Mesendoderm (in vitro differentiated cells): ENCODE measurements at regions not wholly inside any gene's neighbourhood (a gene's known extent, or its start where the extent isn't known, plus 50 kb on each side); places are given as distances from the start of the nearest gene placed in this dataset.
A peak's percentile ranks its signal among the peaks of the same experiment; 100 is the strongest.

Source experiments
- DNase-seq: peaks from one replicate; pipeline ENCODE4 v3.0.0; 2013
- H2AK5ac ChIP-seq: 2 replicates; pipeline ENCODE4 v1.6.1; 2013; ENCODE audit warnings: low read length, inconsistent platforms
- H2BK120ac ChIP-seq: 2 replicates; pipeline ENCODE4 v1.6.1; 2013; ENCODE audit warnings: low read depth, mild to moderate bottlenecking, low read length, moderate library complexity, mixed read lengths
- H2BK15ac ChIP-seq: replicated peaks from 2 replicates; pipeline ENCODE4 v1.6.1; 2013; ENCODE audit warnings: low read depth, mild to moderate bottlenecking, moderate library complexity
- H2BK5ac ChIP-seq: 2 replicates; pipeline ENCODE4 v1.6.1; 2013; ENCODE audit warnings: low read length, inconsistent platforms
- H3K18ac ChIP-seq: 2 replicates; pipeline ENCODE4 v1.6.1; 2013; ENCODE audit warnings: mild to moderate bottlenecking, low read length, mixed read lengths
- H3K23ac ChIP-seq: one replicate; pipeline ENCODE4 v1.6.1; 2013; ENCODE audit warnings: low read length
- H3K27ac ChIP-seq: 2 replicates; pipeline ENCODE4 v1.5.1; 2013; ENCODE audit warnings: low read depth, mild to moderate bottlenecking, inconsistent platforms, low read length, moderate library complexity
- H3K27me3 ChIP-seq: 2 replicates; pipeline ENCODE4 v1.6.1; 2013; ENCODE audit warnings: low read length, control low read depth, mild to moderate bottlenecking, inconsistent platforms; ENCODE audit not compliant: insufficient read depth, poor library complexity
- H3K36me3 ChIP-seq: 2 replicates; pipeline ENCODE4 v1.6.1; 2013; ENCODE audit warnings: low read length, inconsistent platforms; ENCODE audit not compliant: control insufficient read depth, insufficient read depth
- H3K4ac ChIP-seq: one replicate; pipeline ENCODE4 v1.6.1; 2013; ENCODE audit warnings: low read depth, mild to moderate bottlenecking, low read length, moderate library complexity
- H3K4me1 ChIP-seq: 2 replicates; pipeline ENCODE4 v1.6.1; 2013; ENCODE audit warnings: low read depth, low read length, inconsistent platforms; ENCODE audit not compliant: control insufficient read depth
- H3K4me2 ChIP-seq: 2 replicates; pipeline ENCODE4 v1.6.1; 2013; ENCODE audit warnings: low read length
- H3K4me3 ChIP-seq: 2 replicates; pipeline ENCODE4 v1.5.1; 2013; ENCODE audit warnings: mild to moderate bottlenecking, low read length
- H3K56ac ChIP-seq: one replicate; pipeline ENCODE4 v1.6.1; 2013; ENCODE audit warnings: low read length
- H3K79me1 ChIP-seq: 2 replicates; pipeline ENCODE4 v1.6.1; 2013; ENCODE audit warnings: low read length, inconsistent platforms
- H3K79me2 ChIP-seq: 2 replicates; pipeline ENCODE4 v1.6.1; 2013; ENCODE audit warnings: mild to moderate bottlenecking, low read length; ENCODE audit not compliant: control insufficient read depth, insufficient read depth
- H3K9ac ChIP-seq: 2 replicates; pipeline ENCODE4 v1.6.1; 2013; ENCODE audit warnings: low read length, inconsistent platforms
- H4K5ac ChIP-seq: one replicate; pipeline ENCODE4 v1.6.1; 2013; ENCODE audit warnings: low read length
- H4K8ac ChIP-seq: one replicate; pipeline ENCODE4 v1.6.1; 2013; ENCODE audit warnings: low read depth, mild to moderate bottlenecking, control low read depth, low read length, moderate library complexity
- WGBS: extraction: QIAGEN DNeasy Blood & Tissue Kit; methylation state at CpG from one replicate; pipeline ENCODE4 v1.1.7; 2013; ENCODE audit warnings: low lambda C conversion rate, missing lambda C conversion rate; ENCODE audit not compliant: insufficient coverage; ENCODE audit errors: extremely low coverage; 5-methylcytosine and 5-hydroxymethylcytosine counted together

- DNase-seq = peak; percentile 63
- Histone ChIP-seq H3K4me3 (no peak overlapping the region), H2BK5ac (no peak overlapping the region), H3K36me3 (no peaks in the 10 kb centered on the region), H3K27ac (no peak overlapping the region), H3K4ac (peak overlapping the region; percentile 71), H3K79me1 (no peaks in the 10 kb centered on the region), H2AK5ac (no peak overlapping the region), H4K8ac (no peak overlapping the region), H3K18ac (no peak overlapping the region), H3K9ac (no peak overlapping the region), H4K5ac (no peak overlapping the region), H3K23ac (no peak overlapping the region), H3K27me3 (no peaks in the 10 kb centered on the region), H3K79me2 (no peaks in the 10 kb centered on the region), H2BK120ac (no peak overlapping the region), H3K4me1 (no peaks in the 10 kb centered on the region), H2BK15ac (no peak overlapping the region), H3K4me2 (no peak overlapping the region), H3K56ac (no peak overlapping the region)
- WGBS = no CpG with 5 or more reads among the region's 4 CpGs
Measured at GRCh38 chr12:115468087-115468510, 784.1 kb upstream of the TBX3 start.

- H3K27ac ChIP-seq = no peak overlapping the region
- H3K36me3 ChIP-seq = no peaks in the 10 kb centered on the region
- no CpG with 5 or more reads among the region's 2 CpGs for WGBS
- H3K4me1 ChIP-seq = no peaks in the 10 kb centered on the region
- H3K79me2 ChIP-seq = no peaks in the 10 kb centered on the region
- no peak overlapping the region for H3K4ac ChIP-seq
- no peak overlapping the region for H3K4me2 ChIP-seq
- H2BK15ac ChIP-seq = no peak overlapping the region
- no peak overlapping the region for H4K5ac ChIP-seq
- H2AK5ac ChIP-seq = no peak overlapping the region
- no peak overlapping the region for H4K8ac ChIP-seq
- H2BK120ac ChIP-seq = no peak overlapping the region
- no peak overlapping the region for H3K23ac ChIP-seq
- H3K27me3 ChIP-seq = no peaks in the 10 kb centered on the region
- H2BK5ac ChIP-seq = no peak overlapping the region
- H3K18ac ChIP-seq = no peak overlapping the region
- H3K79me1 ChIP-seq = no peaks in the 10 kb centered on the region
- H3K9ac ChIP-seq = no peak overlapping the region
- no peak overlapping the region for H3K4me3 ChIP-seq
- DNase-seq = no peak
- no peak overlapping the region for H3K56ac ChIP-seq
Measured at GRCh38 chr12:115467531-115467930, 783.6 kb upstream of the TBX3 start.

- no peak overlapping the region for H4K8ac ChIP-seq
Measured at GRCh38 chr12:115466076-115466475, 782.1 kb upstream of the TBX3 start.

GRCh38 chr12:115464661-115465060, 780.7 kb upstream of the TBX3 start:
- no peak overlapping the region for H3K9ac ChIP-seq
- no CpG with 5 or more reads among the region's 7 CpGs for WGBS
- H2BK120ac ChIP-seq = no peak overlapping the region
- H3K27me3 ChIP-seq = no peaks in the 10 kb centered on the region
- H3K23ac ChIP-seq = no peak overlapping the region
- H4K8ac ChIP-seq = no peak overlapping the region
- no peak overlapping the region for H3K4me3 ChIP-seq
- no peak overlapping the region for H3K18ac ChIP-seq
- H3K79me2 ChIP-seq = no peaks in the 10 kb centered on the region
- no peaks in the 10 kb centered on the region for H3K36me3 ChIP-seq
- H3K4ac ChIP-seq = no peak overlapping the region
- H3K79me1 ChIP-seq = no peaks in the 10 kb centered on the region
- no peak overlapping the region for H4K5ac ChIP-seq
- H2BK15ac ChIP-seq = no peak overlapping the region
- no peak overlapping the region for H3K56ac ChIP-seq
- no peak for DNase-seq
- H3K27ac ChIP-seq = no peak overlapping the region
- H3K4me2 ChIP-seq = no peak overlapping the region
- no peak overlapping the region for H2BK5ac ChIP-seq
- no peaks in the 10 kb centered on the region for H3K4me1 ChIP-seq
- H2AK5ac ChIP-seq = no peak overlapping the region

More at GRCh38 chr12:115466076-115466475, 782.1 kb upstream of the TBX3 start:
- Histone ChIP-seq H3K79me2 (no peaks in the 10 kb centered on the region), H2BK120ac (no peak overlapping the region), H3K27me3 (no peaks in the 10 kb centered on the region), H3K4me2 (no peak overlapping the region), H3K23ac (no peak overlapping the region), H3K4me3 (no peak overlapping the region), H4K5ac (no peak overlapping the region), H3K18ac (no peak overlapping the region), H3K4me1 (no peaks in the 10 kb centered on the region), H3K36me3 (no peaks in the 10 kb centered on the region), H2BK5ac (no peak overlapping the region), H2AK5ac (no peak overlapping the region), H3K9ac (no peak overlapping the region), H3K79me1 (no peaks in the 10 kb centered on the region), H3K4ac (no peak overlapping the region), H2BK15ac (no peak overlapping the region), H3K56ac (no peak overlapping the region), H3K27ac (no peak overlapping the region)
- no CpG with 5 or more reads among the region's 4 CpGs for WGBS
- no peak for DNase-seq

GRCh38 chr12:115464111-115464581, 780.2 kb upstream of the TBX3 start:
- no CpG with 5 or more reads among the region's 9 CpGs for WGBS
- no peak overlapping the region for H3K4ac ChIP-seq
- H2AK5ac ChIP-seq = no peak overlapping the region
- H3K36me3 ChIP-seq = no peaks in the 10 kb centered on the region
- no peak overlapping the region for H4K5ac ChIP-seq
- H3K23ac ChIP-seq = no peak overlapping the region
- H2BK5ac ChIP-seq = no peak overlapping the region
- DNase-seq = no peak
- no peak overlapping the region for H3K9ac ChIP-seq
- no peaks in the 10 kb centered on the region for H3K79me2 ChIP-seq
- no peak overlapping the region for H2BK15ac ChIP-seq
- H3K56ac ChIP-seq = no peak overlapping the region
- no peak overlapping the region for H4K8ac ChIP-seq
- H3K4me1 ChIP-seq = no peaks in the 10 kb centered on the region
- no peak overlapping the region for H3K27ac ChIP-seq
- H3K4me3 ChIP-seq = no peak overlapping the region
- H3K4me2 ChIP-seq = no peak overlapping the region
- no peaks in the 10 kb centered on the region for H3K27me3 ChIP-seq
- no peaks in the 10 kb centered on the region for H3K79me1 ChIP-seq
- no peak overlapping the region for H3K18ac ChIP-seq
- no peak overlapping the region for H2BK120ac ChIP-seq

- H3K4me1 ChIP-seq = no peaks in the 10 kb centered on the region
- no peak overlapping the region for H3K4me2 ChIP-seq
Measured at GRCh38 chr12:115461401-115461800, 777.4 kb upstream of the TBX3 start.

More at GRCh38 chr12:115461401-115461800, 777.4 kb upstream of the TBX3 start:
- no peak for DNase-seq
- Histone ChIP-seq H3K4me3 (no peak overlapping the region), H3K79me2 (no peaks in the 10 kb centered on the region), H3K4ac (no peak overlapping the region), H3K18ac (no peak overlapping the region), H3K56ac (no peak overlapping the region), H3K23ac (no peak overlapping the region), H4K8ac (no peak overlapping the region), H4K5ac (no peak overlapping the region), H2BK15ac (no peak overlapping the region), H2AK5ac (no peak overlapping the region), H3K9ac (no peak overlapping the region), H3K27ac (no peak overlapping the region), H3K27me3 (no peaks in the 10 kb centered on the region), H3K36me3 (no peaks in the 10 kb centered on the region), H3K79me1 (no peaks in the 10 kb centered on the region), H2BK120ac (no peak overlapping the region), H2BK5ac (no peak overlapping the region)
